ENCODE measurements at regions not wholly inside any gene's neighbourhood (a gene's known extent, or its start where the extent isn't known, plus 50 kb on each side); places are given as distances from the start of the nearest gene placed in this dataset.

- CTCF ChIA-PET, result no interaction called here
- POLR2A ChIA-PET, result no interaction called here
- Histone ChIP-seq H2AFZ (ENCODE audit: low read depth) (no peak overlapping the region), H3K9me2 (no peaks in the 10 kb centered on the region), H3K27me3 (ENCODE audit: insufficient read depth) (peaks cover 6% of the 10 kb centered on the region; the same call in 1 of the 2 replicates), H3K79me2 (ENCODE audit: insufficient read depth) (no peaks in the 10 kb centered on the region), H3F3A (replicated peaks; ENCODE audit: insufficient read depth) (peaks cover 11% of the 10 kb centered on the region), H3K4me1 (ENCODE audit: control insufficient read depth in 1 of 2, insufficient read depth in 2 of 2, low read depth in 1 of 2, low read length in 1 of 2) (peaks cover 0 to 12% of the 10 kb centered on the region in 2 experiments; a peak in 2 of 4 replicates), H3K4me2 (no peak overlapping the region), H4K20me1 (ENCODE audit: insufficient read depth) (no peaks in the 10 kb centered on the region), H3K4me3 (ENCODE audit: low read depth in 2 of 2, low read length in 1 of 2) (no peak overlapping the region), H3K9me3 (no peaks in the 10 kb centered on the region), H3K9ac (no peak overlapping the region), H3K27ac (ENCODE audit: low read depth in 2 of 2, low read length in 1 of 2) (no peak overlapping the region), H3K36me3 (replicated peaks in 1 of 2; ENCODE audit: control insufficient read depth in 1 of 2, insufficient read depth in 2 of 2, low read length in 1 of 2) (no peaks in the 10 kb centered on the region)
- WGBS (ENCODE audit: low lambda C conversion rate), result 11% methylated on average over 3 of the region's 3 CpGs
- TF ChIP-seq MEF2A (IDR thresholded peaks at IDR 0.05; ENCODE audit: borderline replicate concordance, low read depth) (no peak), RCOR1 (IDR thresholded peaks at IDR 0.05; ENCODE audit: low read length) (no peak)
- no peak for DNase-seq
These were observed 207.0 kb upstream of the FOXA2 start for GRCh38 chr20:22791396-22791795.

- no peaks in the 10 kb centered on the region for H3K36me3 ChIP-seq (replicated peaks in 1 of 2; ENCODE audit: control insufficient read depth in 1 of 2, insufficient read depth in 2 of 2, low read length in 1 of 2)
- no peak overlapping the region for H3K4me2 ChIP-seq
- H3K4me1 ChIP-seq (ENCODE audit: control insufficient read depth in 1 of 2, insufficient read depth in 2 of 2, low read depth in 1 of 2, low read length in 1 of 2), result peaks cover 0 to 18% of the 10 kb centered on the region in 2 experiments; a peak in 2 of 4 replicates
- H4K20me1 ChIP-seq (ENCODE audit: insufficient read depth), result no peaks in the 10 kb centered on the region
- CTCF ChIA-PET, result no interaction called here
- POLR2A ChIA-PET, result no interaction called here
- WGBS (ENCODE audit: low lambda C conversion rate), result 20% methylated on average over 3 of the region's 3 CpGs
- no peaks in the 10 kb centered on the region for H3K9me2 ChIP-seq
- H2AFZ ChIP-seq (ENCODE audit: low read depth), result no peak overlapping the region
- H3K9me3 ChIP-seq, result no peaks in the 10 kb centered on the region
- peaks cover 12% of the 10 kb centered on the region for H3F3A ChIP-seq (replicated peaks; ENCODE audit: insufficient read depth)
- no peak overlapping the region for H3K27ac ChIP-seq (ENCODE audit: low read depth in 2 of 2, low read length in 1 of 2)
- no peak for DNase-seq
- no peak for TF ChIP-seq GATA2 (CRISPR knock-in tag; IDR thresholded peaks at IDR 0.05)
- TF ChIP-seq RXRA (IDR thresholded peaks at IDR 0.05; ENCODE audit: borderline replicate concordance, low read depth), result no peak
- no peak for TF ChIP-seq MXI1 (IDR thresholded peaks at IDR 0.05; ENCODE audit: low read depth, low read length)
- TF ChIP-seq RCOR1 (IDR thresholded peaks at IDR 0.05; ENCODE audit: low read length), result no peak
- TF ChIP-seq, protein P1, sequence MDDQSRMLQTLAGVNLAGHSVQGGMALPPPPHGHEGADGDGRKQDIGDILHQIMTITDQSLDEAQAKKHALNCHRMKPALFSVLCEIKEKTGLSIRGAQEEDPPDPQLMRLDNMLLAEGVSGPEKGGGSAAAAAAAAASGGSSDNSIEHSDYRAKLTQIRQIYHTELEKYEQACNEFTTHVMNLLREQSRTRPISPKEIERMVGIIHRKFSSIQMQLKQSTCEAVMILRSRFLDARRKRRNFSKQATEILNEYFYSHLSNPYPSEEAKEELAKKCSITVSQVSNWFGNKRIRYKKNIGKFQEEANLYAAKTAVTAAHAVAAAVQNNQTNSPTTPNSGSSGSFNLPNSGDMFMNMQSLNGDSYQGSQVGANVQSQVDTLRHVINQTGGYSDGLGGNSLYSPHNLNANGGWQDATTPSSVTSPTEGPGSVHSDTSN (IDR thresholded peaks at IDR 0.05), result no peak
- TF ChIP-seq, protein P2, sequence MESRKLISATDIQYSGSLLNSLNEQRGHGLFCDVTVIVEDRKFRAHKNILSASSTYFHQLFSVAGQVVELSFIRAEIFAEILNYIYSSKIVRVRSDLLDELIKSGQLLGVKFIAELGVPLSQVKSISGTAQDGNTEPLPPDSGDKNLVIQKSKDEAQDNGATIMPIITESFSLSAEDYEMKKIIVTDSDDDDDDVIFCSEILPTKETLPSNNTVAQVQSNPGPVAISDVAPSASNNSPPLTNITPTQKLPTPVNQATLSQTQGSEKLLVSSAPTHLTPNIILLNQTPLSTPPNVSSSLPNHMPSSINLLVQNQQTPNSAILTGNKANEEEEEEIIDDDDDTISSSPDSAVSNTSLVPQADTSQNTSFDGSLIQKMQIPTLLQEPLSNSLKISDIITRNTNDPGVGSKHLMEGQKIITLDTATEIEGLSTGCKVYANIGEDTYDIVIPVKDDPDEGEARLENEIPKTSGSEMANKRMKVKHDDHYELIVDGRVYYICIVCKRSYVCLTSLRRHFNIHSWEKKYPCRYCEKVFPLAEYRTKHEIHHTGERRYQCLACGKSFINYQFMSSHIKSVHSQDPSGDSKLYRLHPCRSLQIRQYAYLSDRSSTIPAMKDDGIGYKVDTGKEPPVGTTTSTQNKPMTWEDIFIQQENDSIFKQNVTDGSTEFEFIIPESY (IDR thresholded peaks at IDR 0.05; ENCODE audit: borderline replicate concordance, low read depth), result no peak
- no peak for TF ChIP-seq MEF2A (IDR thresholded peaks at IDR 0.05; ENCODE audit: borderline replicate concordance, low read depth)
- TF ChIP-seq YY1 (IDR thresholded peaks at IDR 0.05; ENCODE audit: low read depth), result no peak
- TF ChIP-seq, protein P3, sequence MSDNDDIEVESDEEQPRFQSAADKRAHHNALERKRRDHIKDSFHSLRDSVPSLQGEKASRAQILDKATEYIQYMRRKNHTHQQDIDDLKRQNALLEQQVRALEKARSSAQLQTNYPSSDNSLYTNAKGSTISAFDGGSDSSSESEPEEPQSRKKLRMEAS (IDR thresholded peaks at IDR 0.05; ENCODE audit: low read depth), result no peak
- TF ChIP-seq JUND (IDR thresholded peaks at IDR 0.05), result no peak
- TF ChIP-seq ELF1 (IDR thresholded peaks at IDR 0.05), result no peak
- TF ChIP-seq FOSL2 (IDR thresholded peaks at IDR 0.05; ENCODE audit: borderline replicate concordance, low read depth), result no peak
- no peak for TF ChIP-seq POLR2AphosphoS5 (IDR thresholded peaks at IDR 0.05; ENCODE audit: low read depth, low read length)
- no peak for TF ChIP-seq NFIC (IDR thresholded peaks at IDR 0.05; ENCODE audit: borderline replicate concordance)
- TF ChIP-seq USF1 (IDR thresholded peaks at IDR 0.05; ENCODE audit: borderline replicate concordance, low read depth), result no peak
- TF ChIP-seq RFX5 (IDR thresholded peaks at IDR 0.05; ENCODE audit: low read length), result no peak
- TF ChIP-seq NRF1 (IDR thresholded peaks at IDR 0.05; ENCODE audit: low read depth, low read length), result no peak
- TF ChIP-seq EZH2phosphoT487 (IDR thresholded peaks at IDR 0.05; ENCODE audit: borderline replicate concordance, low read depth), result no peak
- H3K4me3 ChIP-seq (ENCODE audit: low read depth in 2 of 2, low read length in 1 of 2), result no peak overlapping the region
- no peaks in the 10 kb centered on the region for H3K79me2 ChIP-seq (ENCODE audit: insufficient read depth)
- peaks cover 6% of the 10 kb centered on the region; the same call in 1 of the 2 replicates for H3K27me3 ChIP-seq (ENCODE audit: insufficient read depth)
- no peak overlapping the region for H3K9ac ChIP-seq
These were observed 207.6 kb upstream of the FOXA2 start for GRCh38 chr20:22791877-22792525.

All from SK-N-SH (cell line).